Right kidney (tissue), 1 donor: ENCODE measurements at regions not wholly inside any gene's neighbourhood (a gene's known extent, or its start where the extent isn't known, plus 50 kb on each side); places are given as distances from the start of the nearest gene placed in this dataset.
"Not testable (repeated sequence)": the region's sequence is repeated elsewhere in the genome, so short reads cannot be mapped to it uniquely, and the experiment has no call there.

Source experiments
- DNase-seq: peaks from one replicate; pipeline ENCODE4 v3.0.0-alpha.2; 2016

DNA sequence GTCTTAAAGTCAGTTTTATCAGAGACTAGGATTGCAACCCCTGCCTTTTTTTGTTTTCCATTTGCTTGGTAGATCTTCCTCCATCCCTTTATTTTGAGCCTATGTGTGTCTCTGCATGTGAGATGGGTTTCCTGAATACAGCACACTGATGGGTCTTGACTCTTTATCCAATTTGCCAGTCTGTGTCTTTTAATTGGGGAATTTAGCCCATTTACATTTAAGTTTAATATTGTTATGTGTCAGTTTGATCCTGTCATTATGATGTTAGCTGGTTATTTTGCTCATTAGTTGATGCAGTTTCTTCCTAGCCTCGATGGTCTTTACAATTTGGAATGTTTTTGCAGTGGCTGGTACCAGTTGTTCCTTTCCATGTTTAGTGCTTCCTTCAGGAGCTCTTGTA is 93.3 kb upstream of the GALNT18 start:
- not testable (repeated sequence) for DNase-seq

DNA sequence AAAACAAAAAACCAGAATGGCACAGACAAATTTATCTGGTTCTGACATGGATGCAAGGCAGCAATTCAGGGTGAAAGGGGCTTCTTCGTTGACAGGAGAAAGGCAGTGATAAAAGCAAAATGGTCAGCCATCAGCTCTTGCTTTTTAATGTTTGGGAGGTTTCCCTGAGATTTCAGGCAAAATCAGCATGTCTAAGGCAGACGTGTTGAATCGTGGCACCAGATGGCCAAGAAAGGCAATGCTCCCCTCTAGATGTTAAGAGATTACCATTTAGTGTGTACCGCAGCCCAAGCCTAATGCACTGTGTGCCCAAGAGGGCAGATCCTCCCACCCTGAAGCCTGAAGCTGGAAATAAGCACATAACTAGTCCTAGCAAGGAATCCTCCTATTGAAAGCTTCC is 88.8 kb upstream of the GALNT18 start:
- no peak for DNase-seq

DNA sequence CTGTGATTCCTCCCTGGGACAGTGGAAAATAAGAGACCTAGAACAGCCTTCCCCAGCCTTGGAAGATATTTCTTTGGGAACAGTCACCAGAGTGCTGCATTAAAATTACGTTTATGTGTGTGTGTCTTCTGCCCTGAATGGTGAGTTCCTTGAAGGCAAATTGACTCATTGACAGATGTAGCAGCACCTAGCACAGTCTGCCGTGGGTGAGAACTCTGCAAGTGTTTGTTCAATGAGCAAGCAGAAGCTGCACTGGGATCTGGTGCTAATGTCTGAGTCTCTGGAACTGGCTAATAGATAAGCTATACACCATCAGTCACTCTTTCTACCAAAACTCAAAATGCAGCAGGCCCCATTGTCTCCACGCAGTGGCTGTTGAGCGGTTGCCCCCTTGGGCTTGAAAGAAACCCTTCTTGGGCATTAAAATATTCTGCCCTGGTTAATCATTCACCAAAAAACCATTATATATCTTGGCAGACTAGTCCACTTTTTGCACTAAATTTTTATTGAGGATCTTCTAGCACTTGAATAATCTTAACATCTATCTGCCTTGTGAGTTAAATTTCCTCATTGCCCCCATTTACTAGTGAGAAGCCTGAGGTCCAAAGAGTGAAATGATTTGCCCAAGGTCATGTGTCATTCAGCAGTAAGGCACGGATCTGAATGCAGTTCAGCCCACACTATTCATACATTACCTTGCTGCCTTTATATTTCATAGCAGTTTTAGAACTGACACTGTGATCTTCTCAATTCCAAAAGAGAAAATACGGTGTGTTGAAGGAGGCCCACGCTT is 87.8 kb upstream of the GALNT18 start:
- DNase-seq, result no peak

DNA sequence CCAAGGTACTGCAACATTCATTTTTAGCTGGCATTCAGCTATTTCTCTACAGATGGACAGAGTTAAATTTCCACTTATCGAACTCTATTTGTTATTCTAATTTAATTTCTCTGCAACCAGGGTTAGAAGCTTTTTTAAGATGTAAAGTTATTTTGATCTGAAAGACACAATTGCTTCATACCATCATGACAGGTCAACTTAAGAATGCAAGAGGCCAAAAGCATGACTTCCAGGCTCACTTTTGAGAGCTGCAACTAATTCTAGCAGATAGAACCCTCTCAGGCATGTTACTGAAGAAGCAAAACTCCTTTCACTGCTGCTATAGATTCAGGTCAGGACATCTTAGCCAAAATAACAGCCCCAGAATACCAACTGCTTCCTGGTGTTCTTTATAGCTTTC is 86.5 kb upstream of the GALNT18 start:
- no peak for DNase-seq

DNA sequence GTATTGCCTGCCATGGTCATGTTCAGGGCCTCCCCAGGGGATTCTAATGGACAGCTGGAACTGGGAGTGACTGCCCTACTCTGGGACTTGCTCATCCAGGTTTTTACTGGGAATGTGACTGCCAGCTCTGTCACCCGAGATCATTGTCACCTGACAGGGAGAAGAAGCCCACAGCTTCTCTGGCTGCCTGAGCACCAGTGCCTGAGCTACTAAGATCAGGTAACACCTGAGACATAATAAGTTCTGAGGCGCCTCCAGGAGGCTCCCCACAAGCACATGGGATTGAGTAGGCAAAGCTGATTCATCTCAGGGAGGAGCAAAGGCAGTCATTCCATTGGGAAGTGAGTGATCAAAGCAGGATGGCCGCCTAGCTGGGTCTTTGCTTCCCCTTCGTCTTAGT is 84.2 kb upstream of the GALNT18 start:
- peak; percentile 11 for DNase-seq

DNA sequence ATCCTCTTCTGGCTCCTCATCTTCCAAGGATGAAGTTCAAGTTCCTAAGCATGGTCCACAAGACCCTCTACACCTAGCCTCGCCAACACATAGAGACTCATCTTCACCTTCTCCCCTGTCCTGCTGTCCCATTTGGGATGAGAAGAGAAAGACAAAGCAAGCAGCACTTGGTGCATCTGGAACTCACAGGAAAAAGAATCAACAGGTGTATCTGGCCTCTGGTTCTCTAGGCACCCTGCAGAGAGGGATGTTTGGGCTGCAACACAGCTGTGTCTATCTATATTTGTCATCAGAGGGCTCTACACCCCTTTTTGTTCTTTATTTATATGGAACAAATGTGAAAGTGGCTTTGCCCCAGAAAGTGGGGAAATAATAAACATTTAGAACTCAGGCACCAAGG is 82.1 kb upstream of the GALNT18 start:
- DNase-seq, result no peak

DNA sequence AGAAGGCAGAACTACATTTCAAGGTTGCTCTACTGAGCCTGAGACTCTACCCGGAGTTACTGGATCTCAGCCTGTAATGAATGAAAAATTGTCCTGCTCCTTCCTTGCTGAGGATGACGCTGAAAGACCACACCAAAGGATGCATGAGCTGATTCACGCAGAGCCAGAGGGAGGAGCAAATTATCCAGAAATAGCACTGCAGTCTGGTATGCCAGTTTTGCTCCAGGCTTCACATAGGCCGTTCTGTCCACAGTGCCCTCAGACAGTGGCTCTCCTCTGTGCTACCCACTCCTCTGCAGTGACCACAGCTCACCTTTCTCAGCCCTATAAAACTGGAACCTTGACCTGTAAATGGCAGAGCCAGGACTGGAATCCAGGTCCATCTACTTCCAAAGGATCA is 79.3 kb upstream of the GALNT18 start:
- DNase-seq, result no peak

DNA sequence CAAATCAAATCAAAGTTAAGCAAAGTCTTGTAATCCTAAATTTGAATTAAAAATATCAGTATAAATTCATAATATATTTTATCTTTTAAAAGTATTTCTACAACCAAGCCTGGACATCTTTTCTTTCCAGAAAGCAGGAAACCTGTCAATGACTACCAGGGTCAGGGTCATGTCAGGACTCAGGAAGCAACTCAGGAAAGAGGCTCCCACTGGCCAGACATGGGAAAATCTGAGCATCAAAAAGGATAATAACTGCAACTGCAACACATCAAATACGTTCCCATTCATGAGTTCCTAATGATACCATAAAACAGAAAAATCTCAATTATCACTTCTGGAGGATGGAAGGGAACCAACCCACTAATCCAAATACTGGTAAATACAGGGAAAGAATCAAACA is 76.0 kb upstream of the GALNT18 start:
- DNase-seq, result no peak

DNA sequence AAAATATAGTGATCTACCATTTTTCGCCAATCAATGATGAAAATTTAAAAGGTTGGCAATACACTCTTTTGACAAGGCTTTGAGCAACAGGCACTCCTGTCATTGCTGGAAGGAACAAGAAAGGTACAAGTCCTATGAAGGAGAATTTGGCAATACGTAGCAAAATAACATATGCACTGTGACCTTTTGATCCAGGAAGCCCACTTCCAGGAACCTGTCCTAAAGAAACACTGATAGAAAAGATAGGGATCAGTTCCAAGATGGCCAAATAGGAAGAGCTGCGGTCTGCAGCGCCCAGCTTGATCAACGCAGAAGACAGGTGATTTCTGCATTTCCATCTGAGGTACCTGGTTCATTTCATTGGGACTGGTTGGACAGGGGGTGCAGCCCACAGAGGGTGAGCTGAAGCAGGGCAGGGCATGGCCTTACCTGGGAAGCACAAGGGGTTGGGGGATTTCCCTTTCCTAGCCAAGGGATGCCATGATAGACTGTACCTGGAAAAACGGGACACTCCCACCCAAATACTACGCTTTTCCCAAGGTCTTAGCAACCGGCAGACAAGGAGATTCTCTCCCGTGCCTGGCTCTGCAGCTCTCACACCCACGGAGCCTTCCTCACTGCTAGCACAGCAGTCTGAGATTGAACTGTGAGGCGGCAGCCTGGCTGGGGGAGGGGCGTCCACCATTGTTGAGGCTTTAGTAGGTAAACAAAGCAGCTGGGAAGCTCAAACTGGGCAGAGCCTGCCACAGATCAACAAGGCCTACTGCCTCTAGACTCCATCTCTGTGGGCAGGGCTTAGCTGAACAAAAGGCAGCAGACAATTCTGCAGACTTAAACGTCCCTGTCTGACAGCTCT is 69.7 kb upstream of the GALNT18 start:
- DNase-seq, result no peak

DNA sequence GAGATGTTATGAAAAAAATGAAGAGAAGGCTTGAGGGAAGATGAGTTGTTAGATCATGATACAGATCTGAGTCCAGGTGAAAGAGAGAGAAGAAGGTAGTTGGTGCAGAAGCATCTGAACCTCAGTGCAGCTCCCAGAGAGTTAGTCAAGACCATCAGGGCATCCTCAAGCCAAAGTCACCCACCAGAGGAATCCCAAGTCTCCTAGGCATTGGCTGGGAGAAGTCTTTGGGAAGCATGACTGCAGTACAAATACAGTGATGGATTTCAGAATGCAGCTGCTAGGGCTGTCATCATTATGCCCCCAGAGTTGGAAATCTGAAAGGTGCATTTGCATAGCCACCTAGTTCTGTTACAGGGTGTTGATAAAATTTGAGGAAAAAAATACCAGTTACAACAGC is 59.7 kb upstream of the GALNT18 start:
- DNase-seq, result no peak

DNA sequence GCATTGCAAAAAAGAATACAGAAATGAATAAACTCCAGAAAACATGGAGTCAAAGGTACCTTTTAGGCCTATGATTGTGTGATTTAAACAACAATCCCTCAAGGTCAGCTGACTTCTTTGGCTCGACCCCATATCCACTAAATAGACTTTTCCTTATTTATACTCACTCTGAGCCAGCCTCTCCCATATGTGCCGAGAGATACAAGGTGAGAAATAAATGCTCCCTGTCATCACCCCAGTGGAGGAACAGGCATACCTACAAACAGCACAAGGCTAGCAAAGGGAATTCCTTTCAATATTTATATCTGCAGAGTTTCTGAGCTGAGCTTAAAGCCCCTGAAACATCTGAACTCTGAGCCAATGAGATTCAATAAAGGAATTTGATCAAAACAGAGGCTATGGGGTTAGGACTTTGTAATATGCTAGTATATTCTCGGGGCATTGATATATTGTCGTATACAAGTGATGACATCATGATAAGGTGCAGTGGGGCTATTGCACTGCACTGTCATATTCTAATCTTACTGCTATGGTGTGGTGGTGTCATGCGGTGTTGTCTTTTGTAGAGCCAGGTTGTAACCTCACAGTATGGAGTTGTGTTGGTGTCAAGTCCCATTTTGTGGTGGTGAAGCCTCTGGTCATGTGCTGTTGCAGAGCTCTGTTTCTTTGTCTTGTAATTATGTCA is 56.0 kb upstream of the GALNT18 start:
- DNase-seq, result no peak

DNA sequence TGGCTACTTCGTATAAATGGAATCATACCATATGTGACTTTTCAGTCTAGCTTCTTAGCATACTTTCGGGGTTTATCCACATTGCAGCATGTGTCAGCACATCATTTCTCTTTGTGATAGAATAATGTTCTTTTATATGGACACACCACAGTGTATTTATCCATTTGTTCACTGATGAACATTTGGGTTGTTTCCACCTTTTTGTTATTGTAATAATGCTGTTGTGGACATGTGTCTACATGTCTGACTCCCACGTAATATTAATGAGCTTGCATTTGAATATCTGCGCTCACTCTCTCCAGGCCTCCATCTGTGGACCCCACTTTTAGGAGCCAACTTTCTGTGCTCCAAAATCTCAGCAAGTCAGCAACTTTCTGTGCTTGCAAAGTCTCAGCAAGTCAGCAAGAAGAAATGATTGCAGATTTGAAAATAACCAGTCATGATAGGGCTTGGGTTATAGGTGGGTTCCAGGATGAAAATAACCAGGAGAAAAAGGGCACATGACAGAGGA is 53.9 kb upstream of the GALNT18 start:
- no peak for DNase-seq

DNA sequence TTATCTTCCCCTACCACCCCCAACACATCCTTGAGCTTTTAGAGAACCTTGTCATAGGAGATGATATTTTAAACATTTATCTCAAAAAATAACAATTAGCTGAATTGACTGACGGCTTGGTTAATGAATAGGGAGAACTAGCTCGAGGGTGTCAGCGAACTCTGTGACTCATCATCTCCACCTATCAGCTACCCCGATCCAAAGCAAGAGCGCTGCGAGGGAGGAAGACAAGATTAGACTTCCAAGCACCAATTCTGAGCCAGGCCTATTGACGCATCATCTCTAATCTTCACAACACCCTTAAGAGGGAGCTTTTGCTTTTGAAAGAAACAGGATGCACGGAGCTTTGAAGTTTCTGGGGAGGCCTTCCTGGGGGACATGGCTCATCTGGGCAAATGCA is 51.0 kb upstream of the GALNT18 start:
- no peak for DNase-seq

DNA sequence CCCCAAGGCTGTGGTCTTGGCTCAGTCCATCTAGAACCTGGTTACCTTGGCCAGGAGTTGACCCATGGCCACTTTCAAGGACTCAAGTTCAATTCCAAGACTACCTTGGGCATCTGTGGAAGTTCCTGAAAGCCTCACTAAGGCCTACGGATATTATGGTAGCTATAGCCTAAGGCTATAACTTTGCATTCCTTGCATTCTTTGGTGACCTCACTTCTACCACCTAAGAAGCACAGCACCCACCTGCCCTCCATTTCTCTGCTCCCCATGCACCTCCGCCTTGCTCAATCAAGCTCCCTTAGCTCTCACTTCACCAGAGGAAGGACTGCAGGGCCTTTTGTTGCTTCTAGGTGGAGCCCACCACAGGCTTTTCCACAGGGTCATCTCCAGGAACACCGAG is 50.3 kb upstream of the GALNT18 start:
- no peak for DNase-seq
